ENCODE measurements at regions not wholly inside any gene's neighbourhood (a gene's known extent, or its start where the extent isn't known, plus 50 kb on each side); places are given as distances from the start of the nearest gene placed in this dataset.

DNA sequence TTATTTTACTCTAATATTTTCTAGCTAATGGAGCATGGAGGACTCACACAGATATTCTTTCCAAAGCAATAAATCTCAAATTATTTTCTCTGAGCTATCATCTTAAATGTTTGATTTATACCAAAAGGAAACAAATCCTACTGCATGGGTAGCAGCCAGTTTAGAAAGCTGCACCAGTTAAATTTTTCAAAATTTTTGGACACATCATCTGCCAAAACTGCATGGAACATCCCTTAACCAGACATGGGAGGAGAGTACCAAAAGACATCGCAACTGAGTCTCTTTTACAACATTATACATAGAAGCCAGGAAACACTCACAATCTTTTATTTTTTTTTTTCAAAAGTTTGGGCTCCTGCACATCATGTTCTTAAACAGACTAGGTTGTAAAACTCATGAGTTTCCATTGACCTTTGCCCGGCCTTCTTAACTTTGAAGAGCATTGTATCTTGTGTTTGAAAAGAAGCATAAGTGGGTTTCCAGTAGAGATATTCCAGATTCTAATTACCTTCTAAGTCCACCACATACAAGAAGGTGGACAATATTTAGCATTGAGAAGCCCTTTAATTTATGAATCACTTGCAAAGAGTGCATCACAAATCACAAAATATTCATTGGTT, 87.7 kb upstream of the HMGCLL1 start:
- Histone ChIP-seq H3K4me3 (ENCODE audit: low read depth, low read length, poor library complexity, severe bottlenecking) (no peak overlapping the region), H3K4me1 (ENCODE audit: insufficient read depth, low read length, poor library complexity, severe bottlenecking) (no peaks in the 10 kb centered on the region), H3K9me3 (ENCODE audit: low read depth, low read length, poor library complexity, severe bottlenecking) (peaks cover 5% of the 10 kb centered on the region), H3K36me3 (ENCODE audit: insufficient read depth, low read length, poor library complexity, severe bottlenecking) (no peaks in the 10 kb centered on the region), H3K27me3 (replicated peaks; ENCODE audit: insufficient read depth, low read depth, low read length, poor library complexity) (no peaks in the 10 kb centered on the region), H3K27ac (ENCODE audit: low read depth, low read length, poor library complexity, severe bottlenecking) (no peak overlapping the region)
- no peak for DNase-seq (ENCODE audit: low spot score)
- TF ChIP-seq, protein P1, sequence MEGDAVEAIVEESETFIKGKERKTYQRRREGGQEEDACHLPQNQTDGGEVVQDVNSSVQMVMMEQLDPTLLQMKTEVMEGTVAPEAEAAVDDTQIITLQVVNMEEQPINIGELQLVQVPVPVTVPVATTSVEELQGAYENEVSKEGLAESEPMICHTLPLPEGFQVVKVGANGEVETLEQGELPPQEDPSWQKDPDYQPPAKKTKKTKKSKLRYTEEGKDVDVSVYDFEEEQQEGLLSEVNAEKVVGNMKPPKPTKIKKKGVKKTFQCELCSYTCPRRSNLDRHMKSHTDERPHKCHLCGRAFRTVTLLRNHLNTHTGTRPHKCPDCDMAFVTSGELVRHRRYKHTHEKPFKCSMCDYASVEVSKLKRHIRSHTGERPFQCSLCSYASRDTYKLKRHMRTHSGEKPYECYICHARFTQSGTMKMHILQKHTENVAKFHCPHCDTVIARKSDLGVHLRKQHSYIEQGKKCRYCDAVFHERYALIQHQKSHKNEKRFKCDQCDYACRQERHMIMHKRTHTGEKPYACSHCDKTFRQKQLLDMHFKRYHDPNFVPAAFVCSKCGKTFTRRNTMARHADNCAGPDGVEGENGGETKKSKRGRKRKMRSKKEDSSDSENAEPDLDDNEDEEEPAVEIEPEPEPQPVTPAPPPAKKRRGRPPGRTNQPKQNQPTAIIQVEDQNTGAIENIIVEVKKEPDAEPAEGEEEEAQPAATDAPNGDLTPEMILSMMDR (conservative IDR thresholded peaks at IDR 0.05; ENCODE audit: low read depth, low read length), result no peak
- TF ChIP-seq EZH2 (IDR thresholded peaks at IDR 0.05; ENCODE audit: borderline replicate concordance, low read depth, low read length, poor library complexity, severe bottlenecking), result no peak
- ChIA-PET CTCF (no interaction called here), POLR2A (ENCODE audit: low non-redundant PET) (no interaction called here)
- intact Hi-C loops (cut with micrococcal nuclease; ENCODE audit: unreplicated experiment), result no loop called here
- BruUV-seq (replicated peaks), result no TSS peak

DNA sequence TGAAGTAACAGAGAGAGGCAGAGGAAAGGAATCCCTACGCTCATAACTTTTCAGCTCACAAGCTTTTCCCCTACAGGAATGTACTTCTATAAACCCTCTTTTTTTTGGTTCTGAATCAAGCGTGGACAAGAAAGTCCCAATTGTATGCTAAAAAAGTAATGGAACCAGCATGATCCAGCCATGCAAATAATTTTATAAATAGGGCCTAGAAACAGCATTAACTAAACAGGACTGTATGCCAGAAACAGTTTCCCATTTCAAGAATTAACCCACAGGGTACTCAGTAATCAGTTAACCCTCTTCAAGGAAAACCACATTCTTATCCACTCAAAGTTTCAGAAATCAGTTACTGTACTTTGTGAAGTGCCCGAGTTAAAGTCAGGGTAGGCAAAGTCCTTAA, 87.0 kb upstream of the HMGCLL1 start:
- Histone ChIP-seq H3K4me1 (ENCODE audit: insufficient read depth, low read length, poor library complexity, severe bottlenecking) (no peaks in the 10 kb centered on the region), H3K27me3 (replicated peaks; ENCODE audit: insufficient read depth, low read depth, low read length, poor library complexity) (no peaks in the 10 kb centered on the region), H3K9me3 (ENCODE audit: low read depth, low read length, poor library complexity, severe bottlenecking) (peaks cover 5% of the 10 kb centered on the region), H3K27ac (ENCODE audit: low read depth, low read length, poor library complexity, severe bottlenecking) (no peak overlapping the region), H3K36me3 (ENCODE audit: insufficient read depth, low read length, poor library complexity, severe bottlenecking) (no peaks in the 10 kb centered on the region), H3K4me3 (ENCODE audit: low read depth, low read length, poor library complexity, severe bottlenecking) (no peak overlapping the region)
- CTCF ChIA-PET, result no interaction called here
- no peak for DNase-seq (ENCODE audit: low spot score)
- intact Hi-C loops (cut with micrococcal nuclease; ENCODE audit: unreplicated experiment), result no loop called here
- POLR2A ChIA-PET (ENCODE audit: low non-redundant PET), result no interaction called here
- BruUV-seq (replicated peaks), result no TSS peak
- no peak for TF ChIP-seq EZH2 (IDR thresholded peaks at IDR 0.05; ENCODE audit: borderline replicate concordance, low read depth, low read length, poor library complexity, severe bottlenecking)
- TF ChIP-seq, protein P1 (conservative IDR thresholded peaks at IDR 0.05; ENCODE audit: low read depth, low read length), result no peak

DNA sequence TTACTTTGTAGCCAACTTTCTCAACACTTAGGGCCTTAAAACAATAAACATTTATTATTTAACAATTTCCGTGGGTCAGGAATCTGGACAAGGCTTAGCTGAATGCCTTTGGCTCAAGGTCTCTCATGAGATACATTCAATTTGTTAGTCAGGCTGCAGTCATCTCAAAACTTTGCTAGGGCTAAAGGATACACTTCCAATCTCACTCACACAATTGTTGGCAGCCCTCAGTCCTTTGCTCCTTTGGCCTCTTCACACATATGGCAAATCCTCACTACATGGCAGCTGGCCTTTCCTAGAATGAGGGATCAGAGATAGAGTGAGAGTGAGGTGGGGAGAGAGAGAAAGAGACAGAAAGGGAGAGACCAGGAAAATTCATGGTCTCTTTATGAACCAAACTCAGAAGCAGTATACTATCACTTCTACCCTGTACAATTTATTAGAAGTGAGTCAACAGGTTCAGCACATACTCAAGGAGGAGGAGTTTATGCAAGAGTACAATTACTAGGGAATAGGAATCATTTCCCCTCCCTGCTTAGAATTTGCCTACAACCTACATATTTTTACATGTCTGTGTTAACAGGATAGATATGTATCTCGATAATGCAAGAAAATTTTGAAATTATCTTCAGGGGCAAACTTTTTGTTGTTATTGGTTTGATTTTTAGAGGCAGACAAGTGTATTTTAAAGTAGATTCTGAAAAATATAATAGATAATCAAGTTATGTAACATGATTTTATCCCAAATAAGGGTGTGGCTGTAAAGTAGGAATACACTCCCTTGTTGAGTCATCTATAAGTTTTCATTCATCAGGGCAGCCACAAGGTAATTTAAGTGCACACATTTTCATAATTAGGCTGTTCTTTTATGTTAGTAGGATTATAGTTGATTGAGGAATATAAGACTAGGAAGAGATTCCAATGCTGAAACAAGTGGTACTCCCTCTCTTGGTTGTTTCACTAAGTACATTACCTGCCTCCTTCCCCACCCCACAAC, 85.9 kb upstream of the HMGCLL1 start:
- Histone ChIP-seq H3K4me1 (ENCODE audit: insufficient read depth, low read length, poor library complexity, severe bottlenecking) (peaks cover 3% of the 10 kb centered on the region), H3K27ac (ENCODE audit: low read depth, low read length, poor library complexity, severe bottlenecking) (no peak overlapping the region), H3K9me3 (ENCODE audit: low read depth, low read length, poor library complexity, severe bottlenecking) (peaks cover 5% of the 10 kb centered on the region), H3K27me3 (replicated peaks; ENCODE audit: insufficient read depth, low read depth, low read length, poor library complexity) (no peaks in the 10 kb centered on the region), H3K36me3 (ENCODE audit: insufficient read depth, low read length, poor library complexity, severe bottlenecking) (no peaks in the 10 kb centered on the region), H3K4me3 (ENCODE audit: low read depth, low read length, poor library complexity, severe bottlenecking) (no peak overlapping the region)
- TF ChIP-seq, protein P1 (conservative IDR thresholded peaks at IDR 0.05; ENCODE audit: low read depth, low read length), result no peak
- TF ChIP-seq EZH2 (IDR thresholded peaks at IDR 0.05; ENCODE audit: borderline replicate concordance, low read depth, low read length, poor library complexity, severe bottlenecking), result no peak
- DNase-seq (ENCODE audit: low spot score), result no peak
- intact Hi-C loops (cut with micrococcal nuclease; ENCODE audit: unreplicated experiment), result no loop called here
- BruUV-seq (replicated peaks), result no TSS peak
- CTCF ChIA-PET, result no interaction called here
- POLR2A ChIA-PET (ENCODE audit: low non-redundant PET), result no interaction called here
